Neural crest cell (in vitro differentiated cells): ENCODE measurements at regions not wholly inside any gene's neighbourhood (a gene's known extent, or its start where the extent isn't known, plus 50 kb on each side); places are given as distances from the start of the nearest gene placed in this dataset.

Experiments
- DNase-seq: peaks from one replicate; pipeline ENCODE4 v3.0.0; 2021; ENCODE audit warnings: low read depth, mixed read lengths, low spot score
- H3K27ac Mint-ChIP-seq: one replicate; pipeline ENCODE4 v1.8.0; 2021; ENCODE audit warnings: mild to moderate bottlenecking, mixed read lengths; ENCODE audit not compliant: unreplicated experiment
- H3K27me3 Mint-ChIP-seq: 2 replicates; pipeline ENCODE4 v1.8.0; 2021; ENCODE audit warnings: low read depth, mild to moderate bottlenecking, mixed read lengths
- H3K36me3 Mint-ChIP-seq: 2 replicates; pipeline ENCODE4 v1.8.0; 2021; ENCODE audit warnings: low read depth, mild to moderate bottlenecking, mixed read lengths
- H3K4me1 Mint-ChIP-seq: 2 replicates; pipeline ENCODE4 v1.8.0; 2021; ENCODE audit warnings: mixed read lengths
- H3K4me3 Mint-ChIP-seq: one replicate; pipeline ENCODE4 v1.8.0; 2021; ENCODE audit warnings: mild to moderate bottlenecking, mixed read lengths
- H3K9me3 Mint-ChIP-seq: 2 replicates; pipeline ENCODE4 v1.8.0; 2021; ENCODE audit warnings: mixed read lengths
- TF ChIP-seq, protein P1 (sequence below): fragments of 200-600 bp; sonication (generic); conservative IDR thresholded peaks from 2 replicates; pipeline ENCODE4 v1.5.0; 2021; ENCODE audit warnings: antibody characterized with exemption, mild to moderate bottlenecking

DNA sequence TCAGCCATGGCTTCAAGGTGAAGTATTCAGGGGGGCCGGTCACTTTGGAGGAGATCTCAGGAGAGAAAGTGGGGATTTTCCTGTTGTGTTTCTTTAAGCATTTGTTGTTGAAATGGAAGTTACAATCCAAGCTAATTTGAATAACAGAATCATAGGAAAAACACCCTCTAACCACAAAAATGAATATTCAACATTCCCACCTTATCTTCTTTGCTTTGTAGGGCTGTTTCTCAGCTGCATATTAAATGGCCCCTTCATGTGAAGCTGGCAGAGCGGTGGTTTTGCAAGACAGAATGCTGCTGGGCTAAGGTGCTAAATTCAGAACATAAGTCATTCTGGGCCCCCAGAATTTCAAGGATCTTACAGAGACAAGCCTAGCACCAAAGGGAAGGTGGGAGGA is 279.0 kb downstream of the RRAGC start:
- Mint-ChIP-seq H3K27me3 (peaks cover 35% of the 10 kb centered on the region), H3K4me3 (no peak overlapping the region)

DNA sequence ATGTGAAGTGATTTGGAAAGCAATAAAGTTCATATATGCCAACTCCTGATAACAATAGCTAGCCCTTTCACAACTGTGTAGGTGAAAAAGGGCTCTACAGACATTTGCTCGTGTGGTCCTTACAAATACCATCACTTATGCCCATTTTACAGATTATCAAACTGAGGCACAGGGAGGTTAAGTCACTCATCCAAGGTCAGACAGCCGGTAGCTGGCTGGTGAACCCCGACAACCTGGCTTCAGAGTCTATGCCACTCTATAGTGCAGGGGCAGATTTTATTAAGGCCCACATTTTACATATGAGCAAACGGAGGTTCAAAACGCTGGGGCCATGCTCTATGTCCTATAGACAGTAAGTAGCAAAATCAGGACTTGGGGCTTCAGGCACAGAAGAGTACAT is 280.5 kb downstream of the RRAGC start:
- Mint-ChIP-seq H3K4me1 (peaks cover 16% of the 10 kb centered on the region), H3K4me3 (peak overlapping the region; percentile 63), H3K27ac (no peak overlapping the region), H3K27me3 (peaks cover 40% of the 10 kb centered on the region), H3K36me3 (peaks cover 3% of the 10 kb centered on the region), H3K9me3 (peaks cover 9% of the 10 kb centered on the region)
- TF ChIP-seq, protein P1, sequence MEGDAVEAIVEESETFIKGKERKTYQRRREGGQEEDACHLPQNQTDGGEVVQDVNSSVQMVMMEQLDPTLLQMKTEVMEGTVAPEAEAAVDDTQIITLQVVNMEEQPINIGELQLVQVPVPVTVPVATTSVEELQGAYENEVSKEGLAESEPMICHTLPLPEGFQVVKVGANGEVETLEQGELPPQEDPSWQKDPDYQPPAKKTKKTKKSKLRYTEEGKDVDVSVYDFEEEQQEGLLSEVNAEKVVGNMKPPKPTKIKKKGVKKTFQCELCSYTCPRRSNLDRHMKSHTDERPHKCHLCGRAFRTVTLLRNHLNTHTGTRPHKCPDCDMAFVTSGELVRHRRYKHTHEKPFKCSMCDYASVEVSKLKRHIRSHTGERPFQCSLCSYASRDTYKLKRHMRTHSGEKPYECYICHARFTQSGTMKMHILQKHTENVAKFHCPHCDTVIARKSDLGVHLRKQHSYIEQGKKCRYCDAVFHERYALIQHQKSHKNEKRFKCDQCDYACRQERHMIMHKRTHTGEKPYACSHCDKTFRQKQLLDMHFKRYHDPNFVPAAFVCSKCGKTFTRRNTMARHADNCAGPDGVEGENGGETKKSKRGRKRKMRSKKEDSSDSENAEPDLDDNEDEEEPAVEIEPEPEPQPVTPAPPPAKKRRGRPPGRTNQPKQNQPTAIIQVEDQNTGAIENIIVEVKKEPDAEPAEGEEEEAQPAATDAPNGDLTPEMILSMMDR = no peak
- no peak for DNase-seq

More for the DNA sequence above, 279.0 kb downstream of the RRAGC start:
- DNase-seq = no peak
- TF ChIP-seq, protein P1 = no peak
- Mint-ChIP-seq H3K9me3 (peaks cover 12% of the 10 kb centered on the region), H3K27ac (no peak overlapping the region), H3K4me1 (peaks cover 18% of the 10 kb centered on the region), H3K36me3 (peaks cover 3% of the 10 kb centered on the region)

DNA sequence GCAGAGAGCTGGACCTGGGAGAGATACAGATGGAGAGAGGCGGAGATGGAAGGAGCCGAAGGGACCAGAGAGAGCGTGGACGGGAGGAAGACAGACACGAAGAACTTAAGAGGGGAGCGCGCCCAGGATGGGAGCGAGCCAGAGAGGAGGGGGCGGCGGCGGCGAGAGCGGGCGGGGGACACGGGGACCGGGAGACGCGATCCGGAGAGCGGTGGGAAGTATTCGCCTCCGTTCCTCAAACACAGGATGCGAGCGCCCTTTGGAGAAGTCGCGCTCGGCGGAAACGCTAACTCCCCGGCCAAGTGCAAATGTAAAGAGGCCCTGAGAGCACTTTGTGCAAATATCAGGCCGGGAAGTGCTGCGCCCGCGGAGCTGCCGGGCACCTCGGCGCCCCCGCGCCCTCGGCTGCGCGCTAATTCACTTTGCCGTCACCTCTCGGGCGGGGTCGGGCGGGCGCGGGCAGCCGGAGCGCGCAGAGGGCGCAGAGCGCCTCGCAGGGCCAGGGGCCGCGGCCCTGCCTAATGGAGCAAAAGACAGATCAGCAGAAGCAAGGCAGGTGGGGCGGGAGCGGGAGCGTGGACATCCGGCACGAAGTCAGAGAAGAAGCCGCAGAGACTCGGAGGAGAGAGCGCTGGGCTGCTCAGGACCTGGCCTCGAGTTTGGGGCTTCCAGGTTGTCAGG is 281.2 kb downstream of the RRAGC start:
- peaks cover 22% of the 10 kb centered on the region for H3K4me1 Mint-ChIP-seq
- peak overlapping the region; percentile 63 for H3K4me3 Mint-ChIP-seq
- H3K27me3 Mint-ChIP-seq = peaks cover 40% of the 10 kb centered on the region
- H3K9me3 Mint-ChIP-seq = peaks cover 3% of the 10 kb centered on the region
- no peaks in the 10 kb centered on the region for H3K36me3 Mint-ChIP-seq
- peak; percentile 28 for DNase-seq
- no peak overlapping the region for H3K27ac Mint-ChIP-seq
- TF ChIP-seq, protein P1 = no peak

DNA sequence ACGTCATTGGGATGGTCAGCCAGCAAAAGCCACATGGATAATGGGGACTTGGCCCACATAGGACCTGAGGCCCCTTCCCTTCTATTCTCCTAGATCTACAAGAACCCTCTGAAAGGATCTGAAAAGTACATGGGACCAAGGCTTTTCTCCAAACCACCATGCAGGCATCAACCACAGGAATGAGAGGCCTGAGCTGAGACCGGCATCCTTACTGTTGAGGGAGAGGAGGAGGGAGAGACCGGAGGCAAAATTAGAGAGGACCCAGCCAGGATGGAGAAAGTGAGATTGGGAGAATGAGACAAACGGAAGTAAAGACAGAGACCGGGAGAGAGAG is 281.7 kb downstream of the RRAGC start:
- no peaks in the 10 kb centered on the region for H3K36me3 Mint-ChIP-seq

DNA sequence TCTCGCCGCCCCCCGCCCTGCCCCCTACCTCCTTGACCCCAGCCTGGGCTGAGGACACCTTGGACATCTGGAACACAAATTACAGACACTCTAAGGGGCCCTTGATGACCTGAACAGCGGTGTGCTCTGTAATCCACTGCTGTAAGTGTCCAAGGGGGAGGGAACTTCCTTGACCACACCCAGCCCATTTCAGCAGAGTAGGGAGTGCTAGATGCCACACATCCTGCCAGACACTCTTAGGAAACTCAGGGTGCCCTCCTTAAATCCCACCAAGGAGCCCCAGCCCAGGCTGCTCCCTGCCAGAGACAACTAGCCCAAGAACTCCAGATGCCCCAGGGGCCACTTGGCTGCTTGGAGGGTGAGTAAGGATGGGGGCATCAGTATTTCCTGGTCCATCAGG is 282.2 kb downstream of the RRAGC start:
- Mint-ChIP-seq H3K27me3 (peaks cover 40% of the 10 kb centered on the region), H3K4me1 (peaks cover 27% of the 10 kb centered on the region), H3K4me3 (peak overlapping the region; percentile 63), H3K36me3 (no peaks in the 10 kb centered on the region), H3K9me3 (no peaks in the 10 kb centered on the region), H3K27ac (no peak overlapping the region)
- TF ChIP-seq, protein P1 = no peak
- no peak for DNase-seq

More for the DNA sequence above, 281.7 kb downstream of the RRAGC start:
- Mint-ChIP-seq H3K27me3 (peaks cover 40% of the 10 kb centered on the region), H3K9me3 (no peaks in the 10 kb centered on the region), H3K4me1 (peaks cover 25% of the 10 kb centered on the region), H3K4me3 (peak overlapping the region; percentile 63), H3K27ac (no peak overlapping the region)
- no peak for DNase-seq
- TF ChIP-seq, protein P1 = no peak
